ENCODE measurements at regions not wholly inside any gene's neighbourhood (a gene's known extent, or its start where the extent isn't known, plus 50 kb on each side); places are given as distances from the start of the nearest gene placed in this dataset.
"Not testable (repeated sequence)": the region's sequence is repeated elsewhere in the genome, so short reads cannot be mapped to it uniquely, and the experiment has no call there.

- no peak for DNase-seq (ENCODE audit: low spot score)
These were observed 1223.2 kb upstream of the TMEM132C start for GRCh38 chr12:127043731-127044130.

GRCh38 chr12:127044836-127045235 is 1222.1 kb upstream of the TMEM132C start:
- DNase-seq (ENCODE audit: low spot score) = no peak

GRCh38 chr12:127046467-127046866 is 1220.5 kb upstream of the TMEM132C start:
- DNase-seq (ENCODE audit: low spot score) = no peak

GRCh38 chr12:127048057-127048456 is 1218.9 kb upstream of the TMEM132C start:
- no peak for DNase-seq (ENCODE audit: low spot score)

- DNase-seq (ENCODE audit: low spot score) = not testable (repeated sequence)
These were observed 1218.4 kb upstream of the TMEM132C start for GRCh38 chr12:127048525-127048924.

- DNase-seq (ENCODE audit: low spot score) = no peak
These were observed 1215.8 kb upstream of the TMEM132C start for GRCh38 chr12:127051139-127051538.

DNA sequence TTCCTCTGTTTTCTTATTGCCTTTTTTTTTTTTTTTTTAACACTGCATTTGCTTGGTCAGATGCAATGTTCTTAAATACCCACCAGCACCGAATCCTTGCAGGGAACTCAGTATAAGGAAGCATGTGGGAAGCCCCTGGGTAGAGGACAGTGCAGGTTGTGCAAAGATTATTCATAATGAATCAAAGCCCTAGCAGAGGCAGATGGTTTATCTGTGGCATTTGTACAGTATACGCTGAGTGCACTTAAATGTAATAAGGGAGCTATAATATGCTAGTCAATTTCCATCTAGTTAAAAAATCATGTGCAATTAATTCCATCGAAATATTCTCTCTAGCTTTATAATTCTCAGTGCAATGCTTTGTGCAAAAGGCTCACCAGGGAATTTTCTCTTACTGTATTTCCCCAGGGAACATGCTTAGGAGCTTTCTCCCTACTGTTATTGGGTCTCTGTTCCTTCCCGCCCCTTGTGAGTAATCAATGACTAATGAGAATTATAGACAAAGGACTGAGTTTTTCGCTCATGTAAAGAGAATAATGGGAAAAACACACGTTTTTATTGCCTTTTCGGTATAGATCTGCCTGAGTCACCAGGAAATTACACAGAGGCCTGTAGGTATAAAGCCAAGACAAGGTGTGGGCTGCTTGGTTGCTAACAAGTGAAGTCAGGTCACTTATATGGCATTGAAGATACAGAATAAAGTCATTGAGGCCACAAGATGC is 1214.3 kb upstream of the TMEM132C start:
- DNase-seq (ENCODE audit: low spot score) = no peak

DNA sequence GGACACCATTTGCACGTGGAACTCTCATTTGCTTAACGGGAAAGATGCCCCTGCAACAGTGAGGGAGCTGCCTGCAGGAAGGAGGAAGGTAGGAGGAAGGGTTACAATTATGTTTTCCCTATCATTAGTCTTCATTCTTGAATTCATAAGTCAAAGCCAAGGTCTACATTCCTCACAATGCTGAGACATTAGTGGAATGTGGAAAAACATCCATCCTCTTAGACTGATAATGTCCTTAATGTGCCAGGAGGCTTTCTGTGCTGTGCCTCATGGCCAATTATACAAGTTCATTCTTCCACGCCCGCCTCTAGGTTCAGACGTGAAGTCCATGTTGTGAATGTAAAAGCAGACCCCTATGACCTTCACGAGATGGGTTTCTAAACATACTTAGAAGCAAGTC is 1212.4 kb upstream of the TMEM132C start:
- DNase-seq (ENCODE audit: low spot score) = no peak

- DNase-seq (ENCODE audit: low spot score) = no peak
These were observed 1206.6 kb upstream of the TMEM132C start for GRCh38 chr12:127060310-127060847.

GRCh38 chr12:127060933-127061332 is 1206.0 kb upstream of the TMEM132C start:
- DNase-seq (ENCODE audit: low spot score) = no peak

DNA sequence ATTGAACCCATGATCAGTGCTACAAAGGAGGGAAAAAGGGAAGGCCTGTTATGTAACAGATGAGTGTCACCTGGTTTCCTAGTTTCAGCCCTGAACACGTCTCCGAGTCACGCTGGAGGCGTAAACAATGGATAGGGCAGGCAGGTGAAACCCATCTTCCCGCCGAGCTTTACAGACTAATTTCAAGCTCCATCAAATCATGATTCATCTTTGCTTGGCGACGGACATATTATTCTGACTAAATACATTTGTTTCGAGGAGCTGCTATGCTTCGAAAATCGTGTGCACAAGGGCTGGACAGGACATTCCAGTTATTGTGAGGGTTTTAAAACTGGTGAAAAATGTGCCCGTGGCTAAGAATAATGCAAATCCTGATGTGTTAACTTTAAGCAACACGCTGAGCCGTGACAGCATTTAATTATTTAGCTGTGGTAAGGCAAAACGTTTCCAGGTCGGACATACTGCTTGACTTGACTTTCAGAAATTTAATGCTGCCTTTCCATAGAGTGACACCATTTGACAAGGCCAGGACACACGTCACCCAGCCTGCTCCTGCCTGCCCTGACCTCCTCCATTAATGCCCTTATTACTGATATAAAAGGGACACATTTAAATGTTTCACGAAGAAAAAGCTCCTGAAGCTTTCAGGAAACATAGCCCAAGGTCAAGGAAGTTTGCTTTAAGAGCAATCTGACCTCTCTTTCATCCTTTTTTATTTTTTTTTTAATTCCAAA is 1203.5 kb upstream of the TMEM132C start:
- no peak for DNase-seq (ENCODE audit: low spot score)

DNA sequence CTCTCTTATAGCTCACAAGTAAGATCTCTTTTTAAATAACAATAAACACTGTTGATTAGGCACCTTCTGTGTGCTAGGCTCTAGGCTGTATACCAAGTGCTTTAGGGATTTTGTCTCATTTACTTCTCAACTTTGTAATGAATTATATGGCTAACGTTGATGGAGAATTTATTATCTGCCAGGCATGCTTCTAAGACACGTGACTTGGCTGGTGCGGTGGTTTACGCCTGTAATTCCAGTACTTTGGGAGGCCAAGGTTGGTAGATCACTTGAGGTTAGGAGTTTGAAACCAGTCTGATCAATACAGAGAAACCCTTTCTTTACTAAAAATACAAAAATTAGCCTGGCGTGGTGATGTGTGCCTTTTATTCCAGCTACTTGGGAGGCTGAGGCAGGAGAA is 1202.8 kb upstream of the TMEM132C start:
- DNase-seq (ENCODE audit: low spot score) = no peak

DNA sequence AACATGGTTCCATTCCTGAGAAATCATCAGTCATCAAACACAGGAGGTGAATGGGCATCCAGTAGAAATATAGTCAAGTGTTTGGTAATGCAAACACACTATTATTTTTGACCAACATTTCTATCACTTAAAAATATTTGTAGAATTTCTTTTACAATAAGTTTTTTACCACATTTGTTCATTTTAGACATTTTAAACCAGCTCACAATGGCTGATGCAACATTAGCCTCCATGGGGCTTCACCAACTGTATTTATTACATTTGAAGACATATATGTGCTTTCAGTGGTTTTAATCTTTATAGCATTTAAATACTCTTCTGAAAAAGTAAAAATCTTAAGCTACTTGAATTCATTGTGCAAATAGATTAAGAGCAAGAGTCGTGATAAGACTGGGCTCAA is 1201.4 kb upstream of the TMEM132C start:
- no peak for DNase-seq (ENCODE audit: low spot score)

- no peak for DNase-seq (ENCODE audit: low spot score)
These were observed 1196.3 kb upstream of the TMEM132C start for GRCh38 chr12:127070515-127071157.

GRCh38 chr12:127074161-127074560 is 1192.8 kb upstream of the TMEM132C start:
- DNase-seq (ENCODE audit: low spot score) = no peak

DNA sequence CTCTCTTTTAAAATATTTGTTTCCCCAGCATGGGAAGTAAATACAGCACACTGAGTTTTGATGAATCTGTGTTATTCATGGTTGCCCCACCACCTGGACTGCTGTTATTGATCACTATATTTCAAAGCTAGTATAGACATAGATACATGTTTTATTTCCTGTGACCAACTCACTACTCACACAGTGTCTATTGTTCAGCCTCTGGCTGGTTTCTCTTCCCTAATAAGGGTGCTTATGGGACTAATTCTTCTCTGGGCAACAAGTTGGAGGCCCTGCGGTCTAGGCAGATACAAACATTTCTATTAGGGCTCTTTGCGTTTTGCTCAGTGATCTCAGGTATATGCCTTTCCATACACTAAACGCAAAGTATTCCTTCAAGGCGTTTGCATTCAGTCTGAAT is 1191.0 kb upstream of the TMEM132C start:
- no peak for DNase-seq (ENCODE audit: low spot score)

- DNase-seq (ENCODE audit: low spot score) = no peak
These were observed 1189.5 kb upstream of the TMEM132C start for GRCh38 chr12:127077262-127078045.

GRCh38 chr12:127078577-127079350 is 1188.2 kb upstream of the TMEM132C start:
- no peak for DNase-seq (ENCODE audit: low spot score)

GRCh38 chr12:127079636-127080035 is 1187.3 kb upstream of the TMEM132C start:
- no peak for DNase-seq (ENCODE audit: low spot score)

DNA sequence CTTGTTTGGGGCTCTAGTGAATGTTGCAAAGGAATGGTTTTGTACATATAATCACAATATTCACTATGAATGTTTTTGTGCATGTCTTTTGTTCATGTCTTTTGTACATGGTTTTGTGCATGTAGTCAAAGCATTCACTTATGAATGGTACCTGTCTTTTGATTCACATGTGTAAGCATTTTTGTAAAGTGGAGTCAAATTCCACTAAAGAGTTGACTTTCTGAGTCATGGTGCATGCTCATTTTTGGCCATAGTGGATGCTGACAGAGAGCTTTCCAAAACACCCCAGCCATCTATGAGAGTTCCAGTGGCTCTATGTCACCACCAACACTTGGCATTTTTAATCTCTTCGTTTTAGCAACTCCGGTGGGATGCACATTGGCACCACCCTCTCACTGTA is 1185.9 kb upstream of the TMEM132C start:
- no peak for DNase-seq (ENCODE audit: low spot score)
